ENCODE measurements at regions not wholly inside any gene's neighbourhood (a gene's known extent, or its start where the extent isn't known, plus 50 kb on each side); places are given as distances from the start of the nearest gene placed in this dataset.

- H3K4me1 ChIP-seq (ENCODE audit: control insufficient read depth in 2 of 2, insufficient read depth in 2 of 2, low read length in 2 of 2), result no peaks in the 10 kb centered on the region
- ChIA-PET POLR2A (no interaction called here), CTCF (no interaction called here)
- Mint-ChIP-seq H3K9me3 (peaks cover 0 to 21% (median 9%) of the 10 kb centered on the region in 11 donors), H3K27ac (no peak overlapping the region), H3K36me3 (no peaks in the 10 kb centered on the region), H3K4me3 (no peak overlapping the region), H3K27me3 (no peaks in the 10 kb centered on the region), H3K4me1 (no peaks in the 10 kb centered on the region)
- intact Hi-C loops (cut with micrococcal nuclease), result no loop called here
- ATAC-seq (no peak), DNase-seq (no peak)
- peaks cover 0 to 11% (median 0%) of the 10 kb centered on the region in 3 experiments for H3K9me3 ChIP-seq (ENCODE audit: control insufficient read depth in 2 of 3, low read length in 3 of 3)
- no peak overlapping the region for H3K27ac ChIP-seq (ENCODE audit: low read depth, low read length)
- no peaks in the 10 kb centered on the region for H3K27me3 ChIP-seq (ENCODE audit: control insufficient read depth in 2 of 2, insufficient read depth in 2 of 2, low read length in 2 of 2)
- H3K36me3 ChIP-seq (ENCODE audit: control insufficient read depth in 2 of 3, insufficient read depth in 3 of 3, low read length in 3 of 3), result no peaks in the 10 kb centered on the region
- H3K4me3 ChIP-seq (ENCODE audit: low read length), result no peak overlapping the region
These were observed 92.5 kb downstream of the MMUT start for GRCh38 chr6:49370518-49370917.

GRCh38 chr6:49366539-49366938 is 96.5 kb downstream of the MMUT start:
- H3K27me3 Mint-ChIP-seq, result no peaks in the 10 kb centered on the region
- no peaks in the 10 kb centered on the region for H3K4me1 ChIP-seq (ENCODE audit: control insufficient read depth in 2 of 2, insufficient read depth in 2 of 2, low read length in 2 of 2)
- H3K36me3 Mint-ChIP-seq, result no peaks in the 10 kb centered on the region
- no peak overlapping the region for H3K4me3 Mint-ChIP-seq
- no peak overlapping the region for H3K27ac Mint-ChIP-seq
- H3K9me3 Mint-ChIP-seq, result peaks cover 0 to 33% (median 12%) of the 10 kb centered on the region in 11 donors
- peaks cover 0 to 12% (median 0%) of the 10 kb centered on the region in 3 experiments for H3K9me3 ChIP-seq (ENCODE audit: control insufficient read depth in 2 of 3, low read length in 3 of 3)
- no peaks in the 10 kb centered on the region for H3K4me1 Mint-ChIP-seq
- POLR2A ChIA-PET, result no interaction called here
- H3K27me3 ChIP-seq (ENCODE audit: control insufficient read depth in 2 of 2, insufficient read depth in 2 of 2, low read length in 2 of 2), result no peaks in the 10 kb centered on the region
- no peak overlapping the region for H3K4me3 ChIP-seq (ENCODE audit: low read length)
- ATAC-seq (no peak), DNase-seq (no peak)
- no peaks in the 10 kb centered on the region for H3K36me3 ChIP-seq (ENCODE audit: control insufficient read depth in 2 of 3, insufficient read depth in 3 of 3, low read length in 3 of 3)
- intact Hi-C loops (cut with micrococcal nuclease), result no loop called here
- no peak overlapping the region for H3K27ac ChIP-seq (ENCODE audit: low read depth, low read length)
- CTCF ChIA-PET, result no interaction called here

- CTCF ChIA-PET, result no interaction called here
- no peaks in the 10 kb centered on the region for H3K36me3 Mint-ChIP-seq
- H3K27me3 Mint-ChIP-seq, result no peaks in the 10 kb centered on the region
- H3K9me3 Mint-ChIP-seq, result peaks cover 0 to 9% (median 4%) of the 10 kb centered on the region in 11 donors
- DNase-seq (no peak), ATAC-seq (no peak)
- no peaks in the 10 kb centered on the region for H3K4me1 Mint-ChIP-seq
- no peak overlapping the region for H3K4me3 Mint-ChIP-seq
- intact Hi-C loops (cut with micrococcal nuclease), result no loop called here
- Histone ChIP-seq H3K4me3 (ENCODE audit: low read length) (no peak overlapping the region), H3K9me3 (ENCODE audit: control insufficient read depth in 2 of 3, low read length in 3 of 3) (no peaks in the 10 kb centered on the region), H3K27me3 (ENCODE audit: control insufficient read depth in 2 of 2, insufficient read depth in 2 of 2, low read length in 2 of 2) (no peaks in the 10 kb centered on the region), H3K36me3 (ENCODE audit: control insufficient read depth in 2 of 3, insufficient read depth in 3 of 3, low read length in 3 of 3) (no peaks in the 10 kb centered on the region), H3K27ac (ENCODE audit: low read depth, low read length) (no peak overlapping the region), H3K4me1 (ENCODE audit: control insufficient read depth in 2 of 2, insufficient read depth in 2 of 2, low read length in 2 of 2) (no peaks in the 10 kb centered on the region)
- no peak overlapping the region for H3K27ac Mint-ChIP-seq
- POLR2A ChIA-PET, result no interaction called here
These were observed 114.5 kb downstream of the MMUT start for GRCh38 chr6:49348561-49348960.

GRCh38 chr6:49342410-49342809 is 120.6 kb downstream of the MMUT start:
- DNase-seq (no peak), ATAC-seq (no peak)
- Mint-ChIP-seq H3K4me3 (no peak overlapping the region), H3K9me3 (peaks cover 0 to 6% (median 0%) of the 10 kb centered on the region in 11 donors), H3K4me1 (no peaks in the 10 kb centered on the region), H3K27me3 (no peaks in the 10 kb centered on the region), H3K27ac (no peak overlapping the region), H3K36me3 (no peaks in the 10 kb centered on the region)
- Histone ChIP-seq H3K27ac (ENCODE audit: low read depth, low read length) (no peak overlapping the region), H3K9me3 (ENCODE audit: control insufficient read depth in 2 of 3, low read length in 3 of 3) (no peaks in the 10 kb centered on the region), H3K4me1 (ENCODE audit: control insufficient read depth in 2 of 2, insufficient read depth in 2 of 2, low read length in 2 of 2) (no peaks in the 10 kb centered on the region), H3K27me3 (ENCODE audit: control insufficient read depth in 2 of 2, insufficient read depth in 2 of 2, low read length in 2 of 2) (no peaks in the 10 kb centered on the region), H3K36me3 (ENCODE audit: control insufficient read depth in 2 of 3, insufficient read depth in 3 of 3, low read length in 3 of 3) (no peaks in the 10 kb centered on the region), H3K4me3 (ENCODE audit: low read length) (no peak overlapping the region)
- POLR2A ChIA-PET, result no interaction called here
- intact Hi-C loops (cut with micrococcal nuclease), result no loop called here
- CTCF ChIA-PET, result no interaction called here

- H3K9me3 ChIP-seq (ENCODE audit: control insufficient read depth in 2 of 3, low read length in 3 of 3), result no peaks in the 10 kb centered on the region
- H3K27me3 ChIP-seq (ENCODE audit: control insufficient read depth in 2 of 2, insufficient read depth in 2 of 2, low read length in 2 of 2), result no peaks in the 10 kb centered on the region
- H3K27ac ChIP-seq (ENCODE audit: low read depth, low read length), result no peak overlapping the region
- Mint-ChIP-seq H3K4me1 (no peaks in the 10 kb centered on the region), H3K9me3 (peaks cover 0 to 11% (median 0%) of the 10 kb centered on the region in 11 donors), H3K4me3 (no peak overlapping the region), H3K36me3 (no peaks in the 10 kb centered on the region), H3K27me3 (no peaks in the 10 kb centered on the region), H3K27ac (no peak overlapping the region)
- intact Hi-C loops (cut with micrococcal nuclease), result no loop called here
- POLR2A ChIA-PET, result no interaction called here
- H3K4me3 ChIP-seq (ENCODE audit: low read length), result no peak overlapping the region
- H3K4me1 ChIP-seq (ENCODE audit: control insufficient read depth in 2 of 2, insufficient read depth in 2 of 2, low read length in 2 of 2), result no peaks in the 10 kb centered on the region
- DNase-seq (no peak), ATAC-seq (no peak)
- CTCF ChIA-PET, result no interaction called here
- H3K36me3 ChIP-seq (ENCODE audit: control insufficient read depth in 2 of 3, insufficient read depth in 3 of 3, low read length in 3 of 3), result no peaks in the 10 kb centered on the region
These were observed 121.2 kb downstream of the MMUT start for GRCh38 chr6:49341869-49342268.

- no peak overlapping the region for H3K27ac Mint-ChIP-seq
- Histone ChIP-seq H3K9me3 (ENCODE audit: control insufficient read depth in 2 of 3, low read length in 3 of 3) (no peaks in the 10 kb centered on the region), H3K4me1 (ENCODE audit: control insufficient read depth in 2 of 2, insufficient read depth in 2 of 2, low read length in 2 of 2) (no peaks in the 10 kb centered on the region), H3K36me3 (ENCODE audit: control insufficient read depth in 2 of 3, insufficient read depth in 3 of 3, low read length in 3 of 3) (no peaks in the 10 kb centered on the region), H3K27me3 (ENCODE audit: control insufficient read depth in 2 of 2, insufficient read depth in 2 of 2, low read length in 2 of 2) (no peaks in the 10 kb centered on the region), H3K4me3 (ENCODE audit: low read length) (no peak overlapping the region), H3K27ac (ENCODE audit: low read depth, low read length) (no peak overlapping the region)
- no peak overlapping the region for H3K4me3 Mint-ChIP-seq
- no peaks in the 10 kb centered on the region for H3K27me3 Mint-ChIP-seq
- no peaks in the 10 kb centered on the region for H3K36me3 Mint-ChIP-seq
- ChIA-PET CTCF (no interaction called here), POLR2A (no interaction called here)
- H3K9me3 Mint-ChIP-seq, result peaks cover 0 to 22% (median 5%) of the 10 kb centered on the region in 11 donors
- no peak for DNase-seq
- intact Hi-C loops (cut with micrococcal nuclease), result no loop called here
- H3K4me1 Mint-ChIP-seq, result no peaks in the 10 kb centered on the region
- ATAC-seq, result no peak
These were observed 124.0 kb downstream of the MMUT start for GRCh38 chr6:49339096-49339495.

GRCh38 chr6:49336514-49337131 is 126.4 kb downstream of the MMUT start:
- Mint-ChIP-seq H3K4me3 (no peak overlapping the region), H3K9me3 (peaks cover 0 to 22% (median 5%) of the 10 kb centered on the region in 11 donors), H3K4me1 (no peaks in the 10 kb centered on the region), H3K27me3 (no peaks in the 10 kb centered on the region), H3K27ac (no peak overlapping the region), H3K36me3 (peaks cover 0 to 3% (median 0%) of the 10 kb centered on the region in 5 donors)
- intact Hi-C loops (cut with micrococcal nuclease), result no loop called here
- ChIA-PET CTCF (no interaction called here), POLR2A (no interaction called here)
- no peaks in the 10 kb centered on the region for H3K36me3 ChIP-seq (ENCODE audit: control insufficient read depth in 2 of 3, insufficient read depth in 3 of 3, low read length in 3 of 3)
- H3K27me3 ChIP-seq (ENCODE audit: control insufficient read depth in 2 of 2, insufficient read depth in 2 of 2, low read length in 2 of 2), result no peaks in the 10 kb centered on the region
- DNase-seq, result no peak
- H3K4me1 ChIP-seq (ENCODE audit: control insufficient read depth in 2 of 2, insufficient read depth in 2 of 2, low read length in 2 of 2), result no peaks in the 10 kb centered on the region
- no peak for ATAC-seq
- no peak overlapping the region for H3K4me3 ChIP-seq (ENCODE audit: low read length)
- no peak overlapping the region for H3K27ac ChIP-seq (ENCODE audit: low read depth, low read length)
- no peaks in the 10 kb centered on the region for H3K9me3 ChIP-seq (ENCODE audit: control insufficient read depth in 2 of 3, low read length in 3 of 3)
